ENCODE measurements at regions not wholly inside any gene's neighbourhood (a gene's known extent, or its start where the extent isn't known, plus 50 kb on each side); places are given as distances from the start of the nearest gene placed in this dataset.

DNA sequence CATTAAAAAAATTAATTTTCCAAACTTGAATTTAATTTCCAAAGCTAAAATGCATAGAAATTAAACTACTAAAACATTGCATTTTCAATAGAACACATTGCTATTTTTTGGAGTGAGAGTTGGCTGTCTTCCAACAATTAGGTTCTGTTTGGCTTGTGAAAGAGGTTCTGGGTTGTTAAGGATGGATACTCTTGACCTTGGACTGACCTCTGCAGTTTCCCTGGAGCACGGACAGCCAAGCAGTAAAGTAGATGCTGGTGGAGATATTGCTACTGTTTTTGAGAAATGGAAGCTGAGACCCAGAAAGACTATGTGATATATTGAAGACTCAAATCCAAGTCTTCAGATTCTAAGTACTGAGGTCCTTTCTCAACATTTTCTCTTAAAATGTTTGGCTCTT is 95.9 kb upstream of the CHD6 start:
- ChIA-PET SMC1A (ENCODE audit: uncharacterized antibody, unreplicated experiment) (no interaction called here), RAD21 (ENCODE audit: unreplicated experiment) (no interaction called here), CTCF (no interaction called here), POLR2A (no interaction called here)
- intact Hi-C loops (cut with micrococcal nuclease; ENCODE audit: unreplicated experiment) = no loop called here
- FAIRE-seq (no peak), ATAC-seq (no peak), DNase-seq (ENCODE audit: low read depth, low spot score) (no peak)
- H3K36me3 ChIP-seq (ENCODE audit: control insufficient read depth in 2 of 2, insufficient read depth in 2 of 2, low read length in 1 of 2) = no peaks in the 10 kb centered on the region
- in situ Hi-C loops (cut with MboI) = no loop called here
- no peak overlapping the region for H3K9ac ChIP-seq (ENCODE audit: control insufficient read depth, insufficient read depth, low read length)
- no peak overlapping the region for H3K27ac ChIP-seq (ENCODE audit: control insufficient read depth, insufficient read depth)
- H3K4me3 ChIP-seq = no peak overlapping the region
- no peaks in the 10 kb centered on the region for H4K20me1 ChIP-seq (ENCODE audit: control insufficient read depth, insufficient read depth)
- H3K4me1 ChIP-seq (ENCODE audit: control insufficient read depth, insufficient read depth, low read length) = no peaks in the 10 kb centered on the region
- no peaks in the 10 kb centered on the region for H3K9me3 ChIP-seq (replicated peaks; ENCODE audit: control insufficient read depth, insufficient read depth, low read length)
- H2AFZ ChIP-seq (ENCODE audit: control insufficient read depth, low read depth, low read length) = no peak overlapping the region
- BruUV-seq (replicated peaks) = no TSS peak
- H3K79me2 ChIP-seq (ENCODE audit: control insufficient read depth, insufficient read depth, low read length) = no peaks in the 10 kb centered on the region
- 0% methylated on average over 1 of the region's 1 CpG for WGBS (ENCODE audit: insufficient coverage, insufficient replicate concordance, low lambda C conversion rate, missing lambda C conversion rate)
- H3K27me3 ChIP-seq (replicated peaks in 1 of 2; ENCODE audit: control insufficient read depth in 2 of 2, insufficient read depth in 2 of 2, low read length in 1 of 2) = no peaks in the 10 kb centered on the region
- no peak overlapping the region for H3K4me2 ChIP-seq (ENCODE audit: control insufficient read depth, insufficient read depth)
- TF ChIP-seq FOXM1 (IDR thresholded peaks at IDR 0.05; ENCODE audit: low read depth, low read length) (no peak), TCF3 (IDR thresholded peaks at IDR 0.05; ENCODE audit: borderline replicate concordance, insufficient read depth, low read depth, low read length) (no peak)

DNA sequence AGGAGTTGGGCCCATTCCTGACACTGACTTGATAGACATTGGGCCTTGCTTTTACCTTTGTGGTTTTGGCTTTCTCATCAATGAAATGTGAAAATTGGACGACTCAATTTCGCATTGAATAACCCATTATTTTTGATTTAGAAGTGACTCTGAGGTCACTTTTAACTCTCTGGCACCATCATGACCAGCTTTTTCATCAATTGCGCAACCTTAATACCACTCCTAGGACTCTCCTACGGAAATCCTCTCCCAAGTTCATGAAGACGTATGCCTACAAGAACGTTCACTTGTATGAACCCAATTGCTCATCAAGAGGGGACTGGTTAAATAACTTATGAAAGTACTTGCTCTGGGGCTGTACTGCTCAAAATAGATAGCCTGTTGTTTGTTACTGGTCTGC is 86.7 kb upstream of the CHD6 start:
- no TSS peak for BruUV-seq (replicated peaks)

More for the DNA sequence above, 86.7 kb upstream of the CHD6 start:
- H3K9me3 ChIP-seq (replicated peaks; ENCODE audit: control insufficient read depth, insufficient read depth, low read length) = no peaks in the 10 kb centered on the region
- no peak overlapping the region for H2AFZ ChIP-seq (ENCODE audit: control insufficient read depth, low read depth, low read length)
- 59% methylated on average over 6 of the region's 6 CpGs for WGBS (ENCODE audit: insufficient coverage, insufficient replicate concordance, low lambda C conversion rate, missing lambda C conversion rate)
- SMC1A ChIA-PET (ENCODE audit: uncharacterized antibody, unreplicated experiment) = no interaction called here
- no peaks in the 10 kb centered on the region for H3K79me2 ChIP-seq (ENCODE audit: control insufficient read depth, insufficient read depth, low read length)
- intact Hi-C loops (cut with micrococcal nuclease; ENCODE audit: unreplicated experiment) (no loop called here), in situ Hi-C loops (cut with MboI) (no loop called here)
- TF ChIP-seq MTA2 (IDR thresholded peaks at IDR 0.05; ENCODE audit: low read depth) (no peak), NR2C2 (IDR thresholded peaks at IDR 0.05; ENCODE audit: borderline replicate concordance, control insufficient read depth, insufficient read length, low read depth) (no peak)
- no peaks in the 10 kb centered on the region for H3K4me1 ChIP-seq (ENCODE audit: control insufficient read depth, insufficient read depth, low read length)
- no peak for ATAC-seq
- CTCF ChIA-PET = interaction anchor here (1.9 kb wide), 1 partner anchor 12 kb away, joined by 5 read pairs; no protein-coding TSS in a partner anchor
- no peaks in the 10 kb centered on the region for H3K36me3 ChIP-seq (ENCODE audit: control insufficient read depth in 2 of 2, insufficient read depth in 2 of 2, low read length in 1 of 2)
- no peak overlapping the region for H3K27ac ChIP-seq (ENCODE audit: control insufficient read depth, insufficient read depth)
- H3K4me2 ChIP-seq (ENCODE audit: control insufficient read depth, insufficient read depth) = no peak overlapping the region
- no peak for DNase-seq (ENCODE audit: low read depth, low spot score)
- H3K4me3 ChIP-seq = no peak overlapping the region
- RAD21 ChIA-PET (ENCODE audit: unreplicated experiment) = no interaction called here
- H3K27me3 ChIP-seq (replicated peaks in 1 of 2; ENCODE audit: control insufficient read depth in 2 of 2, insufficient read depth in 2 of 2, low read length in 1 of 2) = no peaks in the 10 kb centered on the region
- POLR2A ChIA-PET = no interaction called here
- FAIRE-seq = no peak
- H3K9ac ChIP-seq (ENCODE audit: control insufficient read depth, insufficient read depth, low read length) = no peak overlapping the region
- no peaks in the 10 kb centered on the region for H4K20me1 ChIP-seq (ENCODE audit: control insufficient read depth, insufficient read depth)
